ENCODE measurements at regions not wholly inside any gene's neighbourhood (a gene's known extent, or its start where the extent isn't known, plus 50 kb on each side); places are given as distances from the start of the nearest gene placed in this dataset.

- POLR2A ChIA-PET (ENCODE audit: partially characterized antibody), result no interaction called here
- no peak overlapping the region for H4K8ac ChIP-seq (ENCODE audit: extremely low read depth, insufficient read depth, low read length)
- TF ChIP-seq PHF8 (conservative IDR thresholded peaks at IDR 0.05; ENCODE audit: low read depth, low read length) (no peak), TAF7 (optimal IDR thresholded peaks at IDR 0.05; ENCODE audit: borderline replicate concordance, low read depth, low read length) (no peak), JUND (IDR thresholded peaks at IDR 0.05; ENCODE audit: low read length) (no peak), ASH2L (IDR thresholded peaks at IDR 0.05; ENCODE audit: low read length) (no peak), KDM4A (IDR thresholded peaks at IDR 0.05; ENCODE audit: low read depth, low read length, severe bottlenecking) (no peak), RXRA (IDR thresholded peaks at IDR 0.05; ENCODE audit: insufficient read depth, low read depth, low read length) (no peak), HDAC2 (IDR thresholded peaks at IDR 0.05; ENCODE audit: borderline replicate concordance in 1 of 2, low read depth in 2 of 2, low read length in 2 of 2) (no peak), CBX5 (IDR thresholded peaks at IDR 0.05; ENCODE audit: low read depth, low read length) (no peak), SP2 (IDR thresholded peaks at IDR 0.05; ENCODE audit: low read length) (no peak), TAF1 (IDR thresholded peaks at IDR 0.05; ENCODE audit: low read depth, low read length) (no peak), EP300 (IDR thresholded peaks at IDR 0.05; ENCODE audit: borderline replicate concordance in 1 of 2, low read depth in 2 of 2, low read length in 2 of 2) (no peak), NANOG (IDR thresholded peaks at IDR 0.05; ENCODE audit: insufficient read depth, low read depth, low read length, poor library complexity, severe bottlenecking) (no peak), SRF (IDR thresholded peaks at IDR 0.05; ENCODE audit: low read depth, low read length) (no peak), POLR2AphosphoS5 (IDR thresholded peaks at IDR 0.05; ENCODE audit: low read depth, low read length) (no peak), RBBP5 (IDR thresholded peaks at IDR 0.05; ENCODE audit: borderline replicate concordance, low read depth, low read length) (no peak)
- no peak overlapping the region for H3K56ac ChIP-seq (replicated peaks; ENCODE audit: insufficient read length, low read depth, low read length)
- H2AK5ac ChIP-seq (ENCODE audit: low read depth, low read length), result no peak overlapping the region
- FAIRE-seq, result no peak
- H3K27ac ChIP-seq (ENCODE audit: low read depth, low read length), result no peak overlapping the region
- no peak overlapping the region for H3K18ac ChIP-seq (ENCODE audit: extremely low read depth, low read length)
- H3K27me3 ChIP-seq (replicated peaks in 1 of 4; ENCODE audit: control insufficient read depth in 3 of 4, extremely low read depth in 1 of 4, insufficient read depth in 3 of 4, low read length in 3 of 4), result no peaks in the 10 kb centered on the region
- H3K4ac ChIP-seq (replicated peaks; ENCODE audit: insufficient read length, low read depth, low read length), result no peak overlapping the region
- no peak overlapping the region for H2BK5ac ChIP-seq (ENCODE audit: low read depth, low read length)
- H3K23ac ChIP-seq (ENCODE audit: insufficient read length), result no peak overlapping the region
- H2BK120ac ChIP-seq (replicated peaks; ENCODE audit: low read depth, low read length), result no peak overlapping the region
- no peaks in the 10 kb centered on the region for H3K9me3 ChIP-seq (ENCODE audit: insufficient read depth in 2 of 2, low read depth in 1 of 2, low read length in 1 of 2)
- H3K23me2 ChIP-seq (ENCODE audit: low read depth, low read length), result no peaks in the 10 kb centered on the region
- H4K5ac ChIP-seq (ENCODE audit: insufficient read length, low read depth, low read length), result no peak overlapping the region
- H4K20me1 ChIP-seq (replicated peaks in 1 of 2; ENCODE audit: control insufficient read depth in 1 of 2, insufficient read depth in 2 of 2, low read length in 2 of 2), result no peaks in the 10 kb centered on the region
- no peaks in the 10 kb centered on the region for H3K79me2 ChIP-seq (ENCODE audit: control insufficient read depth in 1 of 2, insufficient read depth in 2 of 2, low read length in 2 of 2)
- H3K9ac ChIP-seq (replicated peaks in 1 of 4; ENCODE audit: extremely low read depth in 1 of 4, low read depth in 3 of 4, low read length in 3 of 4), result no peak overlapping the region
- no peak overlapping the region for H2BK20ac ChIP-seq (ENCODE audit: low read length)
- no peak overlapping the region for H2BK15ac ChIP-seq (ENCODE audit: low read length)
- H3K4me2 ChIP-seq (ENCODE audit: insufficient read depth in 1 of 2, low read depth in 2 of 2, low read length in 2 of 2), result no peak overlapping the region
- no peaks in the 10 kb centered on the region for H3K4me1 ChIP-seq (replicated peaks in 1 of 4; ENCODE audit: control insufficient read depth in 3 of 4, insufficient read depth in 4 of 4, low read length in 3 of 4)
- no peak overlapping the region for H2BK12ac ChIP-seq (ENCODE audit: low read depth, low read length)
- no peak overlapping the region for H2AFZ ChIP-seq (ENCODE audit: low read length)
- CTCF ChIA-PET (ENCODE audit: partially characterized antibody), result interaction anchor here (1.0 kb wide), 1 partner anchor 112 kb away, joined by 4 read pairs; no protein-coding TSS in a partner anchor
- H3K14ac ChIP-seq (ENCODE audit: insufficient read length), result no peak overlapping the region
- no peak overlapping the region for H4K91ac ChIP-seq (replicated peaks; ENCODE audit: insufficient read length, low read length)
- no peak for DNase-seq (ENCODE audit: low read depth in 1 of 2, low spot score in 2 of 2)
- no peak overlapping the region for H3K4me3 ChIP-seq (ENCODE audit: extremely low read depth in 1 of 4, insufficient read depth in 2 of 4, low read depth in 3 of 4, low read length in 4 of 4)
- H3K79me1 ChIP-seq (ENCODE audit: low read depth, low read length), result no peaks in the 10 kb centered on the region; the same call in 1 of the 2 replicates
- no peaks in the 10 kb centered on the region for H3K36me3 ChIP-seq (ENCODE audit: control insufficient read depth in 2 of 4, insufficient read depth in 4 of 4, low read length in 3 of 4)
- 79% methylated on average over 3 of the region's 3 CpGs; no CpG with 5 or more reads in 1 of the 2 experiments for WGBS, 2 experiments (ENCODE audit: extremely low coverage in 1 of 2, insufficient coverage in 1 of 2, insufficient read length in 1 of 2, insufficient replicate concordance in 2 of 2, low coverage in 1 of 2, low lambda C conversion rate in 2 of 2, missing lambda C conversion rate in 1 of 2)
These were observed 345.5 kb upstream of the TSHZ3 start for GRCh38 chr19:31694761-31695160.
